ENCODE measurements at regions not wholly inside any gene's neighbourhood (a gene's known extent, or its start where the extent isn't known, plus 50 kb on each side); places are given as distances from the start of the nearest gene placed in this dataset.

DNA sequence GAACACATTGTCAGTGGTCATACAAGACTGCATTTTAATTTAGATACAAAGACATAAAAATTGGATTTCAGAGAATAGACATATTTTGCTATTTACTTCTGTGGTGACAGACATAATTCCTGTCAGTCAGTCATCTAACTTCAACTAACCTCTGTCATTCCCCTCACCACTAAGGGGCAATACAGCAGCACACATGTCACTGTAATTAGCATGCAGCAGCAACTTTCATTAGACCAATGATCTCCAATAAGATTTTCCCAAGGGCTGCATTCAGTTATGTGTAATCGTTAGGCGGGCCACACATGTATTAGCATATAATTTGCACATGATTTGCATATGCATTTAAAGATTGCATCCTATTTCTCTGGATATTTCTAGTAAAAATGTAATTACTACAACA, 624.5 kb downstream of the NR4A2 start:
- Mint-ChIP-seq H3K4me3 (no peak overlapping the region), H3K27me3 (ENCODE audit: insufficient read depth) (no peaks in the 10 kb centered on the region), H3K4me1 (ENCODE audit: low read depth) (no peaks in the 10 kb centered on the region), H3K27ac (no peak overlapping the region), H3K36me3 (ENCODE audit: low read depth) (no peaks in the 10 kb centered on the region), H3K9me3 (peaks cover 46% of the 10 kb centered on the region)
- DNase-seq = no peak
- TF ChIP-seq, protein P1, sequence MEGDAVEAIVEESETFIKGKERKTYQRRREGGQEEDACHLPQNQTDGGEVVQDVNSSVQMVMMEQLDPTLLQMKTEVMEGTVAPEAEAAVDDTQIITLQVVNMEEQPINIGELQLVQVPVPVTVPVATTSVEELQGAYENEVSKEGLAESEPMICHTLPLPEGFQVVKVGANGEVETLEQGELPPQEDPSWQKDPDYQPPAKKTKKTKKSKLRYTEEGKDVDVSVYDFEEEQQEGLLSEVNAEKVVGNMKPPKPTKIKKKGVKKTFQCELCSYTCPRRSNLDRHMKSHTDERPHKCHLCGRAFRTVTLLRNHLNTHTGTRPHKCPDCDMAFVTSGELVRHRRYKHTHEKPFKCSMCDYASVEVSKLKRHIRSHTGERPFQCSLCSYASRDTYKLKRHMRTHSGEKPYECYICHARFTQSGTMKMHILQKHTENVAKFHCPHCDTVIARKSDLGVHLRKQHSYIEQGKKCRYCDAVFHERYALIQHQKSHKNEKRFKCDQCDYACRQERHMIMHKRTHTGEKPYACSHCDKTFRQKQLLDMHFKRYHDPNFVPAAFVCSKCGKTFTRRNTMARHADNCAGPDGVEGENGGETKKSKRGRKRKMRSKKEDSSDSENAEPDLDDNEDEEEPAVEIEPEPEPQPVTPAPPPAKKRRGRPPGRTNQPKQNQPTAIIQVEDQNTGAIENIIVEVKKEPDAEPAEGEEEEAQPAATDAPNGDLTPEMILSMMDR (IDR thresholded peaks at IDR 0.05) = no peak

DNA sequence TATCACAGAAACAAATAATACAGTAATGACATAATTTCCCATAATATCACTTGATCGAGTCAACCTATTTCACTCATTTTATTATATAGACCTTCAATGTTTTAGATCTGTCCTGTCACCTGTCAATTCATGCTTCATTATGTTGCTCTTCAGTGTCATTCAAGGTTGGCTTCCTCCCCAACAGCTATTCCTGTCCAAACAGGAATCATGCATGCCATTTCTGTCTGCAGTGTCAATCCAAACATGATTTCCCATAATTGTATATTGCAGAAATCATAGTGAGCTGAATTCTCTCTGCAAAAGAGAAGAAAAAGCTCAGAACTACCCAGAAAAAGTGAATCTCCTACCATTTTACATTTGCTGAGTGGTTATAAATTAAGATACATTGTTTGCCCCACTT, 628.6 kb downstream of the NR4A2 start:
- H3K4me3 Mint-ChIP-seq = no peak overlapping the region
- no peak overlapping the region for H3K27ac Mint-ChIP-seq
- peaks cover 51% of the 10 kb centered on the region for H3K9me3 Mint-ChIP-seq
- no peak for DNase-seq
- no peaks in the 10 kb centered on the region for H3K36me3 Mint-ChIP-seq (ENCODE audit: low read depth)
- no peaks in the 10 kb centered on the region for H3K27me3 Mint-ChIP-seq (ENCODE audit: insufficient read depth)
- TF ChIP-seq, protein P1 (IDR thresholded peaks at IDR 0.05) = no peak
- no peaks in the 10 kb centered on the region for H3K4me1 Mint-ChIP-seq (ENCODE audit: low read depth)

- Mint-ChIP-seq H3K27ac (no peak overlapping the region), H3K27me3 (ENCODE audit: insufficient read depth) (no peaks in the 10 kb centered on the region), H3K4me3 (no peak overlapping the region), H3K4me1 (ENCODE audit: low read depth) (no peaks in the 10 kb centered on the region), H3K36me3 (ENCODE audit: low read depth) (no peaks in the 10 kb centered on the region), H3K9me3 (peaks cover 47% of the 10 kb centered on the region)
- no peak for DNase-seq
- TF ChIP-seq, protein P1 (IDR thresholded peaks at IDR 0.05) = no peak
These were observed 629.5 kb downstream of the NR4A2 start for GRCh38 chr2:155703048-155703447.

DNA sequence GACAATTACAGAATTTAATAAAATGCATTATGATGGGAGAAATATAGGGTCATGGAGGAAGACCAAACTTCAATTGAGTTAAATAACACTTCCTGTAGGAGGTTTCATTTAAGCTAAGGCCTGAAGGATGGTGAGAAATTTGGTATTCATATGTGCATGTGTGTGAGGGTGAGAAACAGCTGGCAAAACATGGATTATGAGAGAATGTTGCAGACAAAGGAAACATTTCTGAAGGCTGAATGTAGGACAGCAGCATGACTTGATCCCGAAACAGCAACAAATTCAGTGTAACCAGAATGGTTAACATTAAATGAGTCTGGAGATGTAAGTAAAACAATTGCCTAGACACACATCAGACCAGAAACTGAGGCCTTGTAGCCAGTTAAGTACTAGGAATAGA, 630.8 kb downstream of the NR4A2 start:
- Mint-ChIP-seq H3K9me3 (peaks cover 51% of the 10 kb centered on the region), H3K36me3 (ENCODE audit: low read depth) (peaks cover 4% of the 10 kb centered on the region; the same call in 1 of the 2 replicates), H3K4me1 (ENCODE audit: low read depth) (no peaks in the 10 kb centered on the region), H3K4me3 (no peak overlapping the region), H3K27me3 (ENCODE audit: insufficient read depth) (no peaks in the 10 kb centered on the region), H3K27ac (no peak overlapping the region)
- DNase-seq = no peak
- TF ChIP-seq, protein P1 (IDR thresholded peaks at IDR 0.05) = no peak

GRCh38 chr2:155696571-155696970, 636.0 kb downstream of the NR4A2 start:
- no peak for DNase-seq
- no peaks in the 10 kb centered on the region for H3K4me1 Mint-ChIP-seq (ENCODE audit: low read depth)
- TF ChIP-seq, protein P1 (IDR thresholded peaks at IDR 0.05) = no peak
- no peak overlapping the region for H3K4me3 Mint-ChIP-seq
- no peaks in the 10 kb centered on the region for H3K27me3 Mint-ChIP-seq (ENCODE audit: insufficient read depth)
- H3K27ac Mint-ChIP-seq = no peak overlapping the region
- peaks cover 4% of the 10 kb centered on the region; the same call in 1 of the 2 replicates for H3K36me3 Mint-ChIP-seq (ENCODE audit: low read depth)
- peaks cover 40% of the 10 kb centered on the region for H3K9me3 Mint-ChIP-seq

- TF ChIP-seq, protein P1 (IDR thresholded peaks at IDR 0.05) = no peak
- Mint-ChIP-seq H3K4me1 (ENCODE audit: low read depth) (no peaks in the 10 kb centered on the region), H3K27ac (no peak overlapping the region), H3K36me3 (ENCODE audit: low read depth) (peaks cover 4% of the 10 kb centered on the region; the same call in 1 of the 2 replicates), H3K9me3 (peaks cover 34% of the 10 kb centered on the region), H3K4me3 (no peak overlapping the region), H3K27me3 (ENCODE audit: insufficient read depth) (no peaks in the 10 kb centered on the region)
- no peak for DNase-seq
These were observed 637.0 kb downstream of the NR4A2 start for GRCh38 chr2:155695505-155695904.
